ENCODE measurements at regions not wholly inside any gene's neighbourhood (a gene's known extent, or its start where the extent isn't known, plus 50 kb on each side); places are given as distances from the start of the nearest gene placed in this dataset.

DNA sequence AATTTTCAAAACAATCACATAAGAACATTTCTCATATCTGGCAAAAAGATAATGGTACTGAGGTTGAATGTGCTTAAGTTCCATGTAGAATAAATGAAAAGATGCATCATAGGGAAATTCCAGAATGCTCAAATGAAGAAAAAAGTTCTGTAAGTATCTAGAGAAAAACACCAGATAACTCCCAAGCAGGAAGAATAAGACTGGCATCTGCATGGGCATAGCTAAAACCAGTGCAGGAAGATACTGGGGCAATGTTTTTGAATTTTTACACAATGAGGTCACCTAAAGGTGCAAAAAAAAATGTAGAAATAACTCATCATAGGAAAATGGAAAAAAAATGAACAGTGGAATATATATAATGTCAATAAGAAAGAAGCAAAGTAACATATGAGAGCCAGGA lies 275.2 kb downstream of the BAMBI start:
- no peak for DNase-seq (ENCODE audit: low spot score)
- FAIRE-seq, result no peak

DNA sequence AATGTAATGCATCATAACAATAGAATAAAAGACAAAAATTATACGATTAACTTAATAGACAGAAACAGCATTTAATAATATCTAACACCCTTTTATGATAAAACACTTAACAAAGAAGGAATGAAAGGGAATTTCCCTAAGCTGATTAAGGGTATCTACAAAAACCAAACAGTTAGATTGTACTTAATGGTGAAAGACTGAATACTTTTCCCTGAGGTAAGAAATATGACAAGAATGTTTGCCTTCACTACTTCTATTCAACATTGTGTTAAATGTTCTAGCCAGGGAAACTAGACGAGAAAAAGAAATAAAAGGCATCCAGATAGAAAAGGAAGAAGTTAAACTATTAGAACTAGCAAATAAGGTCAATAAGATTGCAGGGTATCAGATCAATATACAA lies 276.9 kb downstream of the BAMBI start:
- no peak for FAIRE-seq

DNA sequence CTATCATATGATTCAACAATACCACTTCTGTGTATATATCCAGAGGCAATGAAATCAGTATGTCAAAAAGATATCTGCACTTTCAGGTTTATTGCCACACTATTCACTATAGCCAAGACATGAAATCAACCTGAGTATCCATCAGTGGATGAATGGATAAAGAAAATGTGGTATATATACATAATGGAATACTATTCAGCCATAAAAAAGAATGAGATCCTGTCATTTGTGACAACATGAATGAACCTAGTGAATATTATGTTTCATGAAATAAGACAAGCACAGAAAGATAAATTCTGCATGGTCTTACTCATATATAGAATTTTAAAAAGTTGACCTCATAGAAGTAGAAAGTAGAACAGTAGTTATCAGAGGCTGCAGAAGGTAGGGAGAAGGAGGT lies 281.1 kb downstream of the BAMBI start:
- DNase-seq (ENCODE audit: low spot score), result no peak
- FAIRE-seq, result no peak

More for the DNA sequence above, 276.9 kb downstream of the BAMBI start:
- no peak for DNase-seq (ENCODE audit: low spot score)

GRCh38 chr10:28959850-28960501 lies 282.7 kb downstream of the BAMBI start:
- no peak for FAIRE-seq

DNA sequence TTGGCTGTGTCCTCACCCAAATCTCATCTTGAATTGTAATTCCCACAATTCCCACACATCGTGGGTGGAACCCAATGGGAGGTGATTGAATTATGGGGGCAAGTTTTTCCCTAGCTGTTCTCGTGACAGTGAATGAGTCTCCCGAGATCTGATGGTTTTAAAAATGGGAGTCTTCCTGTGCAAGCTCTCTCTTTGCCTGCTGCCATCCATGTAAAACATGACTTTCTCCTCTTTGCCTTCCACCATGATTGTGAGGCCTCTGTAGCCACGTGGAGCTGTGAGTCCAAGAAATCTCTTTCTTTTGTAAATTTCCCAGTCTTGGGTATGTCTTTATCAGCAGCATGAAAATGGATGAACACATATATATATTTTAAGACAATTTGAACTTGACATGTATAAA lies 285.4 kb downstream of the BAMBI start:
- DNase-seq (ENCODE audit: low spot score), result no peak
- FAIRE-seq, result no peak

More at GRCh38 chr10:28959850-28960501, 282.7 kb downstream of the BAMBI start:
- no peak for DNase-seq (ENCODE audit: low spot score)

DNA sequence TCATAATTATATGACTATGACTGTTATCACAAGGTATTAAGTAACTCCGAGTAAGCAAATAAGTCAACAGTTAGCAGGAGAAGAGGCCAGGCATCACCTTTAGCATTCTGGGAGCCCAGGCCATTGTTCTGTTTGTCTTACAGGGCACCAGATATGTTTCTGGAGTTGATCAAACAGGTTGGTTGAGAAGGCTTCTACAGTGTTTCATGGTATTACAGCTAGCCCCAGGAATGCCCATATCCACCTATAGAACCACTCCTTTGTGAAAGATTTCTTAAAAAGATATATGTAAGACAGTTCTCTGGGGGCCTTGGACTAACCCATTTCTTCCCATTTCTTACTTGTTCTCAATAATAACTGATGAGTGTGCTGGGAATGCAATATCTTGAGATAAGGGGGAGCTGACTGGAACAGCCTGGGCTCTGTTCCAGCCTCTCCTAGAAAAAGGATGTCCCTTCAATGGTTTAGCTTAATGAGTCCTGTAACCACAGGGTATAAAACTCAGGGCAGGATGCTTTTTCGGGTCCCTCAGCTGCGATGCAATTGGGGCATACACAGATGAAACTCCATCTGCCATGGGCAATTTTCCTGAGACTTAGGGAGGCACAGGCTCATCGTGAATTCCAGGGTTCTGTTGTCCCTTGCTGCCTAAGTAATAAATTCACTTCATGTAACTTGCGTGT lies 286.4 kb downstream of the BAMBI start:
- no peak for FAIRE-seq

DNA sequence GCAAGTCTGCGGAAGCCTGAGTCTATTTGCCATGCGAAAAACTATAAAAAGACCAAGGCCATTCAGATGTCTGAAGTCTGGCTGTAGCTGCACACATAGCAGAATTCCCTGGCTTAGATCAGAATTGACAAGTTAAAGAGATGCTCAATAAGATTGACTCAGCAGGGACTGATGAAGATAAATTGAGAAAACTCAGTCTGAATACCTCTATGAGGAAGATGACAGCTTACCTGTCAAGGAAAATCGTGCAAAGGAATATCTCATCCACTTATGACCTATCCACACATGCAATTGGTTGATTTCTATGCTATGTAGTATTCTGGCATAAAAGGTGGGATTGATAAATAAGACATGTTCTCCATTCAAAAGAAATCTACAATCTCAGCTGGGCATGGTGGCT lies 288.6 kb downstream of the BAMBI start:
- no peak for DNase-seq (ENCODE audit: low spot score)
- no peak for FAIRE-seq

More for the DNA sequence above, 286.4 kb downstream of the BAMBI start:
- DNase-seq (ENCODE audit: low spot score), result no peak

DNA sequence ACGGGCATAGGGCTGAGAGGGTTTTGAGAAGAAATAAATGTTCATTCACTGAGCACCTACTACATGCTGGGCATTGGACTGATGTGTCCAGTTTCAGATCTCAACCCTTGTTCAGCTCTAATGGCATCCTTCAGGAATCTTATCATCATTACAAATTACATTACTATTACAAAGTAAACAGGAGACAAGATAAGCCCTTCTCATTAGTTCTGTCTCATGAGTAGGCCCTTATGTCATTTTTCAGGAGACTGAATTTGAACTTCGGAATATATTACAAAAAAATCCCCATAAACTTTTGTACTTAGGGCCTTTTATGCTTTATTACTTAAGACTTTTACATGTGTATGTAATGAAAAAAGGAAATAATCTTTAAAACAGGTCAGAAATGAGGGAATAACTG lies 289.7 kb downstream of the BAMBI start:
- DNase-seq (ENCODE audit: low spot score) (no peak), FAIRE-seq (no peak)

DNA sequence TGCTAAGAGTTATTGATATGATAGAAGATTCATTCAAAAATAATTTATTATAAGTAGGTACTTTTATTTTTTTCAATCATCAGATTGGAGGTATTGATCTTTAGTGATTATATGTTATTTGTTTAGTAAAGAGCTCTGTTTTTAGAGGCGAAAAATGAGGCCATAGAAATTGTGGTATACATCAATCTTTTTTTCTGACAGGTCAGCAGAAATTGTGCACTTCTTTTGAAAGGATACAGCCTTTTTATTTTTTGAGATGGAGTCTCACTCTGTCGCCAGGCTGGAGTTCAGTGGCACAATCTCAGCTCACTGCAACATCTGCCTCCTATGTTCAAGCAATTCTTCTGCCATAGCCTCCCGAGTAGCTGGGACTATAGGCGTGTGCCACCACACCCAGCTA lies 292.1 kb downstream of the BAMBI start:
- FAIRE-seq (no peak), DNase-seq (ENCODE audit: low spot score) (no peak)

DNA sequence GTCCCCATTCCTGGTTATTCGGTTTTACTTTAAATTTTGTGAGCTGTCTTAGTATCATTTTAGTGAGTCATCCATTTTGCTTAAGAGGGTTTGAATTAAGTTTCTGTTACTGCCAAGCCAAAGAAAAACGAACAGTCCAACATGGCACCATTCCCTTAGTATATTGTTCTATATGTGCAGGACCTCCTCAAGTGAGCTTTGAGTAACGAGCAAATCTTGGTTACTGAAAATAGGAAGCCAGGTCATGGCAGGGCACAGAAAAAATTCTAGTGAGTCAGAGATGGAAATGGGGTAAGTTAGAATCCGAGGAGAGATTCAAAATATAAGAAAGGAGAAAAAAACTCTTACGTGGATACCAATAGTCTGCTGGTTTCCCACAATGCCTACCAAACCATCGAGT lies 292.9 kb downstream of the BAMBI start:
- DNase-seq (ENCODE audit: low spot score), result no peak
- no peak for FAIRE-seq

DNA sequence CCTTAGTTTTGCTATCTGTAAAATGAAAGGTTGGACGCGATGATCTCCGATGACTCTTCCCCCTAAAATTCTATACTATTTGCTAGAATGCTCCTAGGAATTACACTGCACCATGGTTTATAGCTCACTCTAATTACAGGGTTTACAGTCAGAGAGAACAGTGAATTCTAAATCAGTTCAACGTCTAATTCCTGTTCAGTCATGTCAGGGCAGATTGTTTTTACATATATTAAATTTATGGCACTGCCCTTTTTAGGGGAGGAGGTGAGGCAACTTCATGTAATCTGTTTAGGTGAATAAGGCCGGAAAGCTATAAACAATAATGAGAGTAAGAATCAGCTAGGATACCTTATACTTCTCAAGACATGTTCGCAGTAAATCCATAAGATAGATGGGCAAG lies 293.9 kb downstream of the BAMBI start:
- FAIRE-seq, result no peak

GRCh38 chr10:28971764-28972163 lies 294.4 kb downstream of the BAMBI start:
- DNase-seq (ENCODE audit: low spot score) (no peak), FAIRE-seq (no peak)

More for the DNA sequence above, 293.9 kb downstream of the BAMBI start:
- DNase-seq (ENCODE audit: low spot score), result no peak

GRCh38 chr10:28973309-28973972 lies 296.1 kb downstream of the BAMBI start:
- FAIRE-seq (no peak), DNase-seq (ENCODE audit: low spot score) (no peak)

- FAIRE-seq (no peak), DNase-seq (ENCODE audit: low spot score) (peak; percentile 35)
Measured at GRCh38 chr10:28975891-28976531, 298.7 kb downstream of the BAMBI start.

- DNase-seq (ENCODE audit: low spot score) (no peak), FAIRE-seq (no peak)
Measured at GRCh38 chr10:28977518-28977917, 300.2 kb downstream of the BAMBI start.

DNA sequence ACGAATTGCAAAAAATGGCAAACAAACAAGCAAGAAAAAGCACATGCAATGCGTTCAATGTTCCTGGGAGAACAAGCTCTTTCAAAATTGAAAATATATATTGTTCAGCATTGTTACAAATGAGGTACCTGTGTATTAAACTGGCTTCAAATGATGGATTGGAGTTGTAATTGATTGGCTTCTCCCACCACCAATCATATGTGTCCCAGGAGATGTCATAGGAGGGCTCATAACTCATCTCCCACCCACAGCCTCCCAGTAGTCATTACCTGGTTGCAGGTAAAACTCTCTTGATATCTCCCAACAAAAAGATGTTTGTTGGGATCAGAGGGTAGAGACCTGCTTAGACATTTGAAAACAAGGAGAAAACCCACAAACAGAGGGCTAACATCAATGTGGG lies 302.9 kb downstream of the BAMBI start:
- DNase-seq (ENCODE audit: low spot score) (no peak), FAIRE-seq (no peak)

GRCh38 chr10:28981007-28981406 lies 303.7 kb downstream of the BAMBI start:
- FAIRE-seq, result no peak
- no peak for DNase-seq (ENCODE audit: low spot score)

DNA sequence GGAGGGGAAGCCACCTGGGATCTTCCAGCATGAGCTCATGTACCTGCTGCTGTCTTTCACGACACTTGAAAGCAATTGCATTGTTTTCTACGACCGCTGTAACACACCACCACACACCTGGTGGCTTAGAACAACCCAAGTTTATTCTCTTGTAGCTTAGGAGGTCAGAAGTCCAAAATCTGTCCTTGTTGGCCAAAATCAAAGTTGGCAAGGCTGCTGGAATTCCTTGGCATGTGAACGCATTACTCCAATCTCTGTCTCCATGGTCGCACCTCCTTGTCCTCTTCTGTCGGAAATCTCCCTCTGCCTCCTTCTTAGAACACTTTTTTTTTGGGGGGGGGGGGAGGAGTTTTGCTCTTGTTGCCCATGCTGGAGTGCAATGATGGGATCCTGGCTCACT lies 305.7 kb downstream of the BAMBI start:
- FAIRE-seq, result no peak
- DNase-seq (ENCODE audit: low spot score), result no peak

GRCh38 chr10:28983799-28984198 lies 305.1 kb upstream of the LYZL1 start:
- FAIRE-seq (no peak), DNase-seq (ENCODE audit: low spot score) (no peak)

DNA sequence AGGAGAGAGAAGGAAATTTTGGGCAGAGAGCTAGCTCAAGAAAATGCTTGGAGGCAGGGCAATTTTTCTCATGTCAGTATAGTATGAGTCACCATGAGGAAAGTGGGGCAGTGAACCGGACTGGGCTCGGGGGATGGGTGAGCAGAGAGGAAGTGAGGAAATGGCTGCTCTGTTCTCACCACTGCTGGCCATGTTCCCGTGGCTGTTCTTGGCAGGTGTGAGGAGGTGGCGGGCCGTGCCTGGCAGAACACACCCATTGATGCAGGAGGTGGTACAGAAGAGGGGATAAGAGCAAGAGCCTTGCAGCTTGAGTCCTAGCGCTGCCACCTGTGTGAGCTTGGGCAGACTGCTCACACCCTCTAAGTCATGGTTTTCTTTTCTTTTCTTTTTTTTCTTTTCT lies 304.4 kb upstream of the LYZL1 start:
- DNase-seq (ENCODE audit: low spot score) (peak; percentile 91), FAIRE-seq (peak; percentile 97)

DNA sequence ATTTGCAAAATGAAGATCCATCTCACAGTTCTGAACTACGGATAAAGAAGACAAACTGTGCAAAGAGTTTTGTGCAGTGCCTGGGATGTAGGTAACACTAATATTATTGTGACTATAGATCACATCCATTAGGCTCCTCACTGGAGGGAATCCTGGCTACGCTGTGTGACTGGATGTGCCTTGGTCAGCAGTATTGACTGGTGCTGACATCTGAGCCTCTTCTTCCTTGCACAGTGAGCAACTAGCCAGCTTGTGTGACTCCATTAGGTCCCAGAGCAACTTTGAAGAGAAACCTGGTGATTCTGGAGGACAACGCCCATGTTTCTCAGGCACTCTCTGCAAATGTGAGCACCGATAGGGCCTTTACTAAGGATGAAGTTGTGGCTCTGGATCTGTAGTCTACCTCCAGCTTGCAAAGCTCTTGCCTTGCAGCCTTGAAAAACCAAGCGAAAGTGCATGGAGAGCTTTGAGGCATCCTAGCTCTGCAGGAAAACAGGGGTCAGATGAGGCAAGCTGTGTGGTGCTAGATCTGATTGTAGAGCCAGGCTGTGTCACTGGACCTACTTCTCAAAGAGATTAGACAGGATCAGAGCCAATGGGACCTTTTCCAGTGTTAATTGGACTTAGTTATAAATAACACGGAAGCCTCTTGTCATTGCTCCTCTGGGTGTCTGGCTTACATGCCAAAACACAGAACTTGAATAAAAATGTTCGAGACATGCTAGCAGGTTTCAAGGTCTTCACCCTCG lies 303.6 kb upstream of the LYZL1 start:
- DNase-seq (ENCODE audit: low spot score) (no peak), FAIRE-seq (peak; percentile 56)

All from urothelium cell line (cell line).